ENCODE measurements at regions not wholly inside any gene's neighbourhood (a gene's known extent, or its start where the extent isn't known, plus 50 kb on each side); places are given as distances from the start of the nearest gene placed in this dataset.

GRCh38 chr4:159977907-159978617, 875.2 kb downstream of the RAPGEF2 start (continued):
- TF ChIP-seq MLX (CRISPR knock-in tag; IDR thresholded peaks at IDR 0.05) (no peak), JAZF1 (CRISPR knock-in tag; IDR thresholded peaks at IDR 0.05) (no peak), NFATC4 (CRISPR knock-in tag; IDR thresholded peaks at IDR 0.05) (no peak)

- peaks cover 7% of the 10 kb centered on the region for H3K9me3 Mint-ChIP-seq
- peaks cover 7% of the 10 kb centered on the region for H3K36me3 Mint-ChIP-seq
- ATAC-seq (no peak), DNase-seq (ENCODE audit: low spot score) (no peak)
- no peak overlapping the region for H3K27ac Mint-ChIP-seq
- ChIA-PET CTCF (no interaction called here), POLR2A (no interaction called here)
- TF ChIP-seq ZBTB21 (CRISPR knock-in tag; IDR thresholded peaks at IDR 0.05; ENCODE audit: borderline replicate concordance), result no peak
- TF ChIP-seq ERG (CRISPR knock-in tag; IDR thresholded peaks at IDR 0.05), result no peak
- no peak for TF ChIP-seq ZNF396 (CRISPR knock-in tag; IDR thresholded peaks at IDR 0.05; ENCODE audit: borderline replicate concordance)
- TF ChIP-seq ETV6 (CRISPR knock-in tag; IDR thresholded peaks at IDR 0.05), result no peak
- TF ChIP-seq GABPB1 (CRISPR knock-in tag; IDR thresholded peaks at IDR 0.05), result no peak
- no peak for TF ChIP-seq HMGA2 (CRISPR knock-in tag; IDR thresholded peaks at IDR 0.05)
- no peak for TF ChIP-seq ZNF219 (CRISPR knock-in tag; IDR thresholded peaks at IDR 0.05; ENCODE audit: borderline replicate concordance)
- TF ChIP-seq FOXK1 (CRISPR knock-in tag; IDR thresholded peaks at IDR 0.05), result no peak
- no peak for TF ChIP-seq ZNF138 (CRISPR knock-in tag; conservative IDR thresholded peaks at IDR 0.05)
- no peak for TF ChIP-seq ZNF121 (CRISPR knock-in tag; IDR thresholded peaks at IDR 0.05)
- TF ChIP-seq ZMAT4 (CRISPR knock-in tag; IDR thresholded peaks at IDR 0.05), result no peak
- no peak for TF ChIP-seq RELA (CRISPR knock-in tag; IDR thresholded peaks at IDR 0.05; ENCODE audit: borderline replicate concordance)
- TF ChIP-seq IRF2 (CRISPR knock-in tag; IDR thresholded peaks at IDR 0.05; ENCODE audit: borderline replicate concordance, low read depth), result no peak
- TF ChIP-seq IRF1 (CRISPR knock-in tag; IDR thresholded peaks at IDR 0.05), result no peak
- TF ChIP-seq ZBTB43 (CRISPR knock-in tag; IDR thresholded peaks at IDR 0.05), result no peak
- TF ChIP-seq USF1 (CRISPR knock-in tag; IDR thresholded peaks at IDR 0.05), result no peak
- TF ChIP-seq PREB (CRISPR knock-in tag; IDR thresholded peaks at IDR 0.05; ENCODE audit: borderline replicate concordance), result no peak
- TF ChIP-seq STAT6 (CRISPR knock-in tag; conservative IDR thresholded peaks at IDR 0.05; ENCODE audit: low read depth), result no peak
- no peak for TF ChIP-seq ESRRA (CRISPR knock-in tag; IDR thresholded peaks at IDR 0.05; ENCODE audit: borderline replicate concordance)
- TF ChIP-seq JAZF1 (CRISPR knock-in tag; IDR thresholded peaks at IDR 0.05), result no peak
- H3K27me3 Mint-ChIP-seq (ENCODE audit: low read depth), result no peaks in the 10 kb centered on the region; the same call in 1 of the 2 replicates
- H3K4me1 Mint-ChIP-seq, result peaks cover 54% of the 10 kb centered on the region
- H3K4me3 Mint-ChIP-seq, result no peak overlapping the region
Measured at GRCh38 chr4:159979351-159979750, 876.5 kb downstream of the RAPGEF2 start.

Measured in WTC11 (cell line).